ENCODE measurements at regions not wholly inside any gene's neighbourhood (a gene's known extent, or its start where the extent isn't known, plus 50 kb on each side); places are given as distances from the start of the nearest gene placed in this dataset.

GRCh38 chr12:123038966-123039365 lies 58.5 kb downstream of the ARL6IP4 start:
- H3K4me3 ChIP-seq (ENCODE audit: insufficient read depth, low read depth, low read length), result no peak overlapping the region
- Mint-ChIP-seq H3K9me3 (ENCODE audit: unreplicated experiment) (peaks cover 2% of the 10 kb centered on the region), H3K4me1 (ENCODE audit: low read depth, unreplicated experiment) (peaks cover 16% of the 10 kb centered on the region), H3K27me3 (ENCODE audit: low read depth, unreplicated experiment) (no peaks in the 10 kb centered on the region), H3K36me3 (ENCODE audit: low read depth, unreplicated experiment) (peaks cover 2% of the 10 kb centered on the region), H3K4me3 (ENCODE audit: unreplicated experiment) (peak overlapping the region; percentile 18), H3K27ac (ENCODE audit: unreplicated experiment) (no peak overlapping the region)
- no peaks in the 10 kb centered on the region for H3K36me3 ChIP-seq (ENCODE audit: insufficient read depth, low read length)
- no peak overlapping the region for H3K27ac ChIP-seq (ENCODE audit: low read depth, low read length)
- no peak for FAIRE-seq
- no peak for DNase-seq (ENCODE audit: low read depth)
- H3K9ac ChIP-seq (ENCODE audit: low read length), result no peak overlapping the region
- H3K4me2 ChIP-seq (ENCODE audit: low read length), result no peak overlapping the region
- H3K79me2 ChIP-seq (ENCODE audit: insufficient read depth, low read length), result no peaks in the 10 kb centered on the region
- H4K20me1 ChIP-seq (ENCODE audit: insufficient read depth, low read length), result peaks cover 32% of the 10 kb centered on the region
- no peak for TF ChIP-seq EZH2 (IDR thresholded peaks at IDR 0.05; ENCODE audit: insufficient read depth, low read length)
- no peak for TF ChIP-seq CTCF (IDR thresholded peaks at IDR 0.05; ENCODE audit: insufficient read depth, low read depth, low read length)
- H3K4me1 ChIP-seq (ENCODE audit: insufficient read depth, low read length), result peaks cover 20% of the 10 kb centered on the region
- no peak overlapping the region for H2AFZ ChIP-seq (ENCODE audit: low read depth, low read length)
- H3K27me3 ChIP-seq (ENCODE audit: insufficient read depth, low read length), result no peaks in the 10 kb centered on the region
- H3K9me3 ChIP-seq (ENCODE audit: insufficient read depth, low read depth, low read length), result no peaks in the 10 kb centered on the region

DNA sequence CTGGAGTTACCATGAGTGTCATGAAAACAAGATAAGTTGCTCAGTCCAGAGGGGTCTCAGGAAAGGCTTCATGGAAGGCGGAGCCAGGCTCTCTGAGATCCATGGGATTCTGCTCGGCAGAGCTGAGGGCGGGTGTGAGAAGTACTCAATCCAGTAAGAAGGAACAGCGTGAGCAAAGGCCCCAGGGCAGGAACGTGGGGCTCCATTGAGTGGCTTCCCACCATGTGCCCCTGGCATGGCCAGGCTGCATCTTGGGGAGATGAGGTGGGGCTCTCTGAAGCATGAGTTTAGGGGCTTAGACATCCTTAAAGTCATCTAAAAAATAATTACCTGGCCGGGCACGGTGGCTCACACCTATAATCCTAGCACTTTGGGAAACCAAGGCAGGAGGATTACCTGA lies 58.0 kb downstream of the ARL6IP4 start:
- H3K9me3 Mint-ChIP-seq (ENCODE audit: unreplicated experiment), result peaks cover 2% of the 10 kb centered on the region
- FAIRE-seq (no peak), DNase-seq (ENCODE audit: low read depth) (no peak)
- H3K27ac Mint-ChIP-seq (ENCODE audit: unreplicated experiment), result no peak overlapping the region
- peaks cover 2% of the 10 kb centered on the region for H3K36me3 Mint-ChIP-seq (ENCODE audit: low read depth, unreplicated experiment)
- no peaks in the 10 kb centered on the region for H3K9me3 ChIP-seq (ENCODE audit: insufficient read depth, low read depth, low read length)
- H3K4me3 ChIP-seq (ENCODE audit: insufficient read depth, low read depth, low read length), result no peak overlapping the region
- no peaks in the 10 kb centered on the region for H3K79me2 ChIP-seq (ENCODE audit: insufficient read depth, low read length)
- H3K4me3 Mint-ChIP-seq (ENCODE audit: unreplicated experiment), result peak overlapping the region; percentile 18
- peaks cover 17% of the 10 kb centered on the region for H3K4me1 ChIP-seq (ENCODE audit: insufficient read depth, low read length)
- no peak overlapping the region for H3K9ac ChIP-seq (ENCODE audit: low read length)
- H3K4me1 Mint-ChIP-seq (ENCODE audit: low read depth, unreplicated experiment), result peaks cover 12% of the 10 kb centered on the region
- H3K27me3 Mint-ChIP-seq (ENCODE audit: low read depth, unreplicated experiment), result no peaks in the 10 kb centered on the region
- H3K27ac ChIP-seq (ENCODE audit: low read depth, low read length), result no peak overlapping the region
- peaks cover 30% of the 10 kb centered on the region for H4K20me1 ChIP-seq (ENCODE audit: insufficient read depth, low read length)
- H3K27me3 ChIP-seq (ENCODE audit: insufficient read depth, low read length), result no peaks in the 10 kb centered on the region
- TF ChIP-seq EZH2 (IDR thresholded peaks at IDR 0.05; ENCODE audit: insufficient read depth, low read length) (no peak), CTCF (IDR thresholded peaks at IDR 0.05; ENCODE audit: insufficient read depth, low read depth, low read length) (no peak)
- H3K4me2 ChIP-seq (ENCODE audit: low read length), result no peak overlapping the region
- no peaks in the 10 kb centered on the region for H3K36me3 ChIP-seq (ENCODE audit: insufficient read depth, low read length)
- H2AFZ ChIP-seq (ENCODE audit: low read depth, low read length), result no peak overlapping the region

GRCh38 chr12:123037791-123038190 lies 57.3 kb downstream of the ARL6IP4 start:
- no peaks in the 10 kb centered on the region for H3K27me3 ChIP-seq (ENCODE audit: insufficient read depth, low read length)
- no peaks in the 10 kb centered on the region for H3K9me3 ChIP-seq (ENCODE audit: insufficient read depth, low read depth, low read length)
- Mint-ChIP-seq H3K4me3 (ENCODE audit: unreplicated experiment) (no peak overlapping the region), H3K27ac (ENCODE audit: unreplicated experiment) (no peak overlapping the region), H3K36me3 (ENCODE audit: low read depth, unreplicated experiment) (peaks cover 2% of the 10 kb centered on the region), H3K9me3 (ENCODE audit: unreplicated experiment) (peaks cover 2% of the 10 kb centered on the region), H3K4me1 (ENCODE audit: low read depth, unreplicated experiment) (peaks cover 9% of the 10 kb centered on the region), H3K27me3 (ENCODE audit: low read depth, unreplicated experiment) (no peaks in the 10 kb centered on the region)
- peaks cover 24% of the 10 kb centered on the region for H4K20me1 ChIP-seq (ENCODE audit: insufficient read depth, low read length)
- H3K4me3 ChIP-seq (ENCODE audit: insufficient read depth, low read depth, low read length), result no peak overlapping the region
- DNase-seq (ENCODE audit: low read depth) (no peak), FAIRE-seq (no peak)
- no peaks in the 10 kb centered on the region for H3K36me3 ChIP-seq (ENCODE audit: insufficient read depth, low read length)
- no peak overlapping the region for H3K9ac ChIP-seq (ENCODE audit: low read length)
- peaks cover 12% of the 10 kb centered on the region for H3K4me1 ChIP-seq (ENCODE audit: insufficient read depth, low read length)
- no peak for TF ChIP-seq EZH2 (IDR thresholded peaks at IDR 0.05; ENCODE audit: insufficient read depth, low read length)
- TF ChIP-seq CTCF (IDR thresholded peaks at IDR 0.05; ENCODE audit: insufficient read depth, low read depth, low read length), result no peak
- no peaks in the 10 kb centered on the region for H3K79me2 ChIP-seq (ENCODE audit: insufficient read depth, low read length)
- H2AFZ ChIP-seq (ENCODE audit: low read depth, low read length), result no peak overlapping the region
- no peak overlapping the region for H3K27ac ChIP-seq (ENCODE audit: low read depth, low read length)
- H3K4me2 ChIP-seq (ENCODE audit: low read length), result no peak overlapping the region

Measured in astrocyte (in vitro differentiated cells and primary cell).